ENCODE measurements at regions not wholly inside any gene's neighbourhood (a gene's known extent, or its start where the extent isn't known, plus 50 kb on each side); places are given as distances from the start of the nearest gene placed in this dataset.

- TF ChIP-seq CTCF (IDR thresholded peaks at IDR 0.05): no peak
- intact Hi-C loops (cut with DNase I; ENCODE audit: low total_unique reads): no loop called here
- Histone ChIP-seq H3K36me3 (no peaks in the 10 kb centered on the region), H3K9me3 (peaks cover 0 to under 1% (median 0%) of the 10 kb centered on the region in 3 donors), H3K4me3 (no peak overlapping the region), H3K27me3 (peaks cover 0 to 30% of the 10 kb centered on the region in 2 donors), H3K27ac (no peak overlapping the region), H3K4me1 (no peaks in the 10 kb centered on the region)
- no peak for DNase-seq
These were observed 58.6 kb upstream of the TMPRSS2 start for GRCh38 chr21:41566500-41567014.

DNA sequence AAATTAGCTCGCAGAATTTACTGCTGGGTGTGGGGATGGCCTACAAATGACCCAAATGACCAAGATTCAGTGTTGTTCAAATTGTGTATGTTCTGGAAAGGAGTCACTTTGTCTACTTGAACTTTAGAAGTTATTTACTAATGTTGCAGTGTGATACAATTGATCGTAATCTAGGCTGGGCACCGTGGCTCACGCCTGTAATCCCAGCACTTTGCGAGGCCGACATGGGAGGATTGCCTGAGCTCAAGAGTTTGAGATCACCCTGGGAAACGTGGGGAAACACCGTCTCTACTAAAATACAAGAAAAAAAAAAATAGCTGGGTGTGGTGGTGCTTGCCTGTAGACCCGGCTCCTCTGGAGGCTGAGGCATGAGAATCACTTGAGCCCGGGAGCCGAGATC is 57.6 kb upstream of the TMPRSS2 start:
- Histone ChIP-seq H3K36me3 (no peaks in the 10 kb centered on the region), H3K27ac (no peak overlapping the region), H3K4me3 (no peak overlapping the region), H3K9me3 (no peaks in the 10 kb centered on the region), H3K4me1 (no peaks in the 10 kb centered on the region), H3K27me3 (peaks cover 0 to 36% of the 10 kb centered on the region in 2 donors)
- DNase-seq: no peak
- no peak for TF ChIP-seq CTCF (IDR thresholded peaks at IDR 0.05)
- intact Hi-C loops (cut with DNase I; ENCODE audit: low total_unique reads): no loop called here

DNA sequence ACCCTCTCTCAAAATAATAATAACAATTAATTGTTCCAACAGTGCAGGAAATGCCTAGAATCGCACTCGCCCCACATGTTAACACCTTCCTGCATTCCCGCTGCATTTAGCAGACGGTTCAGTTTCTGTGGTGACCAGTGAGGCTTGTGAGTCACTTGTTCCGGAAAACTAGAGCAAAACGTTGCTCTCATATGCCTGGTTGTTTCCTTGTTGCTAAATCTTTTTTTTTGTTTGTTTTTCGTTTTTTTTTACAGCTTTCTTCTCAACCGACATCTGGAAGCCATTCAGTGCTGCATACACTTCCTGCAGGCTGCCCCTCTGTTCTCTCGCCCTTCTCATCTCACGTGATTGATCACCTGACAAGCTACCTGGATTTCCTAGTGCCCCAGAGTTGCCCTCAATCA is 56.9 kb upstream of the TMPRSS2 start:
- intact Hi-C loops (cut with DNase I; ENCODE audit: low total_unique reads): no loop called here
- Histone ChIP-seq H3K27me3 (peaks cover 0 to 38% of the 10 kb centered on the region in 2 donors), H3K9me3 (no peaks in the 10 kb centered on the region), H3K4me1 (no peaks in the 10 kb centered on the region), H3K4me3 (no peak overlapping the region), H3K36me3 (no peaks in the 10 kb centered on the region), H3K27ac (no peak overlapping the region)
- no peak for TF ChIP-seq CTCF (IDR thresholded peaks at IDR 0.05)
- DNase-seq: no peak

DNA sequence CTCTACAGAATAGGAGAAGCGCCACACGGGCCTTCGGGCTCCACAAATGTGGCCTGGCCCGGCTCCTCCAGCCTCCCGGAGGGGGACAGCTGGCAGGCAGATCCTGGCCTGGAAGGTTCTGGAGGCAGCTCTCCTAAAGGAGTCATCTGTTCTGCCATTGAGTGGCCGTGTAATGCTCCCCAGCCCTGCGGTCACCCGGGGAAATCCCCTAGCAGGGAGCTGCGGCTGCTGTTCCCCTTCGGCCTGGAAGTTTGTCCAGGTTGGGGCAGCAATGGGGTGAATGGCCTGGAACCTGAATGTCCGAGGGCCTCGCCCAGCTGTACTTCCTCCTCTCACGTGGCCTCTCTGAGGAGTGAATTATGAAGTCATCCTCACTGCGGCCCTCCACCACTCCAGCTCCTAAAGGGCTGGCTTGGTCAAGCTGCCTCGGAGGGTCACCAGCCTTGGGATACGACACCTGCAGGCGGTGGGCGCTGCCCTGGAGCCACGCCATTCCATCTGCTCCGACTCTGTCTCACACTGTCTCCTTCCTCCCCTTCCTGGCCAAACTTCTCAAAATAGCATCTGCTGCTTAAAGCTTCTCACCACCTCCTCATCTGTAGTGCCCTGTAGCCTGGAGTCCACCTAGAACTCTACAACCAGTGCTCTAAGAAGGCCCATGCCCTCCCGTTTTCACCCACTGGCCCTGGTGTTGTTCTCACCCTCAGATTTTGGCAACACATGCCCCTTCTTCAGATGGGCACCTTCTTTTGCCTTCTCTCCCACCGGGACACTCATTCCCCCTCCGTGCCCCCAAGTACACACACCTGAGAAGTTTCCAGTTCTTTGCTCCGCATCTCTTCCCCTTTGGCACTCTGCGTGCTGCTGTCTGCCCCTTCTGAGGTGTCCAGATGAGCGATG is 54.4 kb upstream of the TMPRSS2 start:
- intact Hi-C loops (cut with DNase I; ENCODE audit: low total_unique reads): no loop called here
- TF ChIP-seq CTCF (IDR thresholded peaks at IDR 0.05): no peak
- H3K9me3 ChIP-seq: no peaks in the 10 kb centered on the region
- no peaks in the 10 kb centered on the region for H3K36me3 ChIP-seq
- peaks cover 0 to 28% of the 10 kb centered on the region in 2 donors for H3K27me3 ChIP-seq
- no peak for DNase-seq
- no peaks in the 10 kb centered on the region for H3K4me1 ChIP-seq
- no peak overlapping the region for H3K4me3 ChIP-seq
- no peak overlapping the region for H3K27ac ChIP-seq

DNA sequence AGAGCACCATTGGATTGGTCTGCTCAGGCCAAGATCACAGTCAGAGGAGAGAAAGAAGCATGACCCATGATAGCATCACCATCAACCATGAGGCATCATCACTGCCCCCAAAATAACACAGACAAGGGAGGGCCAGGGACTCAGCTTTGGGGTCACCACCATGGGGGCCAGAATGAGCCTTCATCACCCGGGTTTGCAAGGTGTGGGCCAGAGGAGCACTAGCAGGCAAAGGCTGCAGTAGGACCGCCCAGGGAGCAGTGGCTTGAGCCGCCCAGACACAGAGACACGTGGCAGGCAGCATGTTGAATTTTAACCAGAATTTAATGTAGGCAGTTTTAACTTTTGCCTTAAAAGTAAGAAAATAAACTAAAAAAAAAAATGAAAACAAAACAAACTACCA is 53.7 kb upstream of the TMPRSS2 start:
- intact Hi-C loops (cut with DNase I; ENCODE audit: low total_unique reads): no loop called here
- Histone ChIP-seq H3K27ac (no peak overlapping the region), H3K27me3 (peaks cover 0 to 25% of the 10 kb centered on the region in 2 donors), H3K9me3 (no peaks in the 10 kb centered on the region), H3K4me3 (no peak overlapping the region), H3K36me3 (no peaks in the 10 kb centered on the region), H3K4me1 (no peaks in the 10 kb centered on the region)
- DNase-seq: no peak
- no peak for TF ChIP-seq CTCF (IDR thresholded peaks at IDR 0.05)
